GM18505 (cell line): ENCODE measurements at regions not wholly inside any gene's neighbourhood (a gene's known extent, or its start where the extent isn't known, plus 50 kb on each side); places are given as distances from the start of the nearest gene placed in this dataset.

Source experiments
- ATAC-seq: cut with Tn5 transposase; IDR thresholded peaks from one replicate; pipeline ENCODE4 v1.9.1; 2021; ENCODE audit not compliant: unreplicated experiment
- POLR2A ChIP-seq: IDR thresholded peaks from 4 replicates; pipeline ENCODE4 v1.6.1; 2011; ENCODE audit warnings: borderline replicate concordance; ENCODE audit not compliant: insufficient read depth, insufficient read length; ENCODE audit errors: extremely low read depth

DNA sequence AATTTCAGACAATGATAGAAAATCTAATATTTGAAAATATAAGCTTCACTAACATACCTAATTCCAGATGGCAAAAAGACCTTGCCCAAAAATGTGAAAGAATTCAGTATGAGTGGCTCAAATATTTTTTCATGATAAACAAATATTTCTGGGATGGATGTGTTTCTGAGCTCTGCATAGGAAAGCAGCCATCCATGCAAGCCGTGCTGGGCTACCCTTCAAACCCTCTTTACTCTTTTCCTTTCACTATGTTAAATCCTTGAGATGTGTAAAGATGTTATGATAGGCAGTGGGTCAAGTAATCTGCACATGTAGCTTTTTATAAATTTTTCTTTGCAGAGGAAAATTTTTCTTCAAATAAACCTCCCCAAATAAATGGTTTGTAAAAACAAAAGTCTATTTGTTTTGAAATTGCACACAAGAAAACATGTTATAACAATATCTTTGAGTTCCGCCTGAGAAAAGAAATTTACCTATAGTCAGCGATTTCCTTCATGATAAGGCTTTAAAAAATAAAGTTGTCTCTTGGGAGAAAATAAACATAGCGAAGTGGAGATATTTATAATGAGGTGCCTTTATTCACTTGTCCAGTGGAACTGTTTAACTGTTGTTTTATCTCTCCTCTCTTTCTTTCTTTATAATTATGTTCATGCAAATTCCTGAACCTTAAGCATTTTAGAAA, 154.3 kb upstream of the PITX1 start:
- no peak for TF ChIP-seq POLR2A
- ATAC-seq, result no peak

DNA sequence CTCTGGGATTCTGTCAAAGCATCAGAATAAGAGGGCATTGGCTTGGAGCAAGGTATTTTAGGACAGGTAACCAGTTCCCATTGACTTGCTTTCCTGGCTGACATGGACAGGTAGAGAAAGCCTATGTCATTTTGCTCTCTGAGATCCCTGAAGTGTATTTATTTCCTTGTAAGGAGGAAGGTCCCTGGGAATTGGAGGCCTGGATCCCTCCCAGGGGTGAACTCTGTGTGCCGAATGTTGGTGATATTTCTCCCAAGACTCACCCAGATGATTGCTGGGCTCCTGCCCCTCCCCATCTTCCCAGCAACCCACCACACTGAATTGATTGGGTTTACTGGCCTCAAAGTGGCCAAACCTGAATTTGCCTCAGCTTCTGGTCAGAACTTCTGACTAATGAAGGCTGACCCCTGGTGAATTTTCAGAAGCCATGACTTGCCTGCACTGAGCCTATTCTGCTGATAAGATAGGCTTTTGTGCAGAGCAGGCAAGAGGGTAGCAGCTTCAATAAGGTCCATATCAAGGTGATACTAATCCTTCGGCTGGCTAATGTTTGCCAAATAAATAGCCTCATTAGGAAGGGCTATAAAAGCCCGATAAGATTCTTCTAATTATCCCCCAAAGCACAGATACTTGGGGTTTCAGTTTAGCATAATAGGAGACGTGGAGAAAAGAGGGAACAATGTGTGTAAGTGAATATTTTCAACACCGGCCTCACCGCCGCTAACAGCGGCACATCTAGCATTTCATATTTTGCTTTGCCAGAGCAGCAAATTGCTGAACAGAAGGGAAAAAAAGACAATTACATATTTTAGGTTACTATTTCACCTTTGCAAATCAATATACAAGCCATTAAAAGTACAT, 152.9 kb upstream of the PITX1 start:
- ATAC-seq, result no peak
- no peak for TF ChIP-seq POLR2A

GRCh38 chr5:135185481-135186065, 151.5 kb upstream of the PITX1 start:
- TF ChIP-seq POLR2A, result no peak
- ATAC-seq, result no peak

GRCh38 chr5:135184646-135185045, 150.6 kb upstream of the PITX1 start:
- no peak for TF ChIP-seq POLR2A
- no peak for ATAC-seq

DNA sequence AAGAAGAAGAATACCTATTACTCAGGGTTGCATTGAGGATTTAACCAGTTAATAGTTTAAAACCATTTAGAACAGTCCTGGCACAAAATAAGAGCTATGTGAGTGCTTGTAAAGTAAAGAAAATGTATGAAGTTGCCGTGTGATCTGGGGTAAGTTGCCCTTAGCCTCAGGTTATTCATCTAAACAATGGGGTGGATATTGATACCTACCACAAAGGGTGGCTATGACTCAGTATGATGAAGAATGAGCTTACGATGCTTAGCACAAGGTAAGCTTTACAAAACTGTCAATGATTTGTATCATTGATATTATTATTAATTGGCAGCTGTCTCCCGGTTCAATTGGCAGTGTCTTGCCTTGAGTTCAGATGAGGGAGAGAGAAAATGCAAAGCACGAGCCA, 149.4 kb upstream of the PITX1 start:
- ATAC-seq, result no peak

DNA sequence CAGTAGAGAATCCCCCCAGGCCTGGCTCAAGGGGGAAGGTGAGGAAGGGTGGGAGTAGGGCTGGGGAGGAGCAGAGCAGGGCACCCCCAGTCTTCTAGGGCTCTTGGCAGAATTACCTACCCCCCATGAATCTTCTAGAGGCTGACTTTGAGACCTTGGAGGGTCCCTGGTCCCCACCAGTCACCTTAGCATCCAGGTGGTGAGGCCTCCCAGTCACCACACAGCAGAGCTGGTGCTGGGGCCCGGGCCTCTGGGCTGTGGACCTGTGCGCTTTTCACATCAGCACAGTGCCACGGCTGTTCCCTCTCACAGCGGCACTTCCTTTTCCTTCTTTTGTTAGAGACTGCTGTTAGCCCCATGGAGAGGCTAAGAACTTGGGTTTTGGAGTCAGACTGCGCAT, 148.6 kb upstream of the PITX1 start:
- no peak for ATAC-seq
- TF ChIP-seq POLR2A, result no peak

More for the DNA sequence above, 149.4 kb upstream of the PITX1 start:
- TF ChIP-seq POLR2A, result no peak

DNA sequence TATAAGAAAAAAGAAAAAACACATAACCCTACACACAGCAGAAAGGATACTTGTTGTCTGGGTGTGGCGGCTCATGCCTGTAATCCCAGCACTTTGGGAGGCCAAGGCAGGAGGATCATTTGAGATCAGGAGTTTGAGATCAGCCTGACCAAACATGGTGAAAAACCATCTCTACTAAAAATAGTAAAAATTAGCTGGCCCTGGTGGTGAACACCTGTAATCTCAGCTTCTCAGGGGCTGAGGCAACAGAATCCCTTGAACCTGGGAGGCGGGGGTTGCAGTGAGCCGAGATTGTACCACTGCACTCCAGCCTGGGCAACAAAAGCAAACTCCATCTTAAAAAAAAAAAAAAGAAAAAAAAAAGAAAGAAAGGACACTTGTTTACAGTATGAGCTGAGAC, 147.6 kb upstream of the PITX1 start:
- no peak for ATAC-seq
- no peak for TF ChIP-seq POLR2A

GRCh38 chr5:135179308-135179980, 145.4 kb upstream of the PITX1 start:
- no peak for TF ChIP-seq POLR2A
- no peak for ATAC-seq

- ATAC-seq, result no peak
- TF ChIP-seq POLR2A, result no peak
Measured at GRCh38 chr5:135178476-135179155, 144.6 kb upstream of the PITX1 start.

- no peak for ATAC-seq
- TF ChIP-seq POLR2A, result no peak
Measured at GRCh38 chr5:135177591-135177990, 143.6 kb upstream of the PITX1 start.

- no peak for ATAC-seq
- no peak for TF ChIP-seq POLR2A
Measured at GRCh38 chr5:135176991-135177390, 143.0 kb upstream of the PITX1 start.

- no peak for ATAC-seq
- TF ChIP-seq POLR2A, result no peak
Measured at GRCh38 chr5:135174315-135175096, 140.5 kb upstream of the PITX1 start.
